GM18873 (cell line): ENCODE measurements at regions not wholly inside any gene's neighbourhood (a gene's known extent, or its start where the extent isn't known, plus 50 kb on each side); places are given as distances from the start of the nearest gene placed in this dataset.

Experiments
- ATAC-seq: cut with Tn5 transposase; IDR thresholded peaks from one replicate; pipeline ENCODE4 v1.9.1; 2021; ENCODE audit warnings: mild to moderate bottlenecking, moderate library complexity, moderate number of reproducible peaks; ENCODE audit not compliant: unreplicated experiment, low FRiP score

GRCh38 chr5:39484673-39485072 is 59.9 kb upstream of the DAB2 start:
- ATAC-seq: no peak

GRCh38 chr5:39482098-39482497 is 57.3 kb upstream of the DAB2 start:
- no peak for ATAC-seq

DNA sequence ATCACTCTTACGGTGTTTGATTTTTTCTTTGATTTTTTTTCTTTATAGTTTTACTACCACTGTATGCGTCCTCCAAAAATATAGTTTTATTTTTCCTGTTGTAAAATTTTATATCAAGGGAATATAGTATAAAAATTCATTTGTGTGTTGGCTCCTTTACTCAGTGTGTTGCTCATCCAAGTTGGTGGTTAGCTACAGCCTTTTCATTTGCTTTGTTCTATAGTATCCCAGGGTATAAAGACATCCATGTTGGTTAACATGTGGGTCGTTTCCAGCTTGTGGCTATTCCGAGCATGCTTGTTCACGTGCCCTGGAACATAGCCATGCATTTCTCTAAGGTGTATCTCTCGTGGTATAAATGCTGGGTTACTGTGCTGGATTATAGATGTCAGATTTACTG is 54.8 kb upstream of the DAB2 start:
- ATAC-seq: no peak

- no peak for ATAC-seq
Observed at GRCh38 chr5:39478863-39479262, 54.1 kb upstream of the DAB2 start.

DNA sequence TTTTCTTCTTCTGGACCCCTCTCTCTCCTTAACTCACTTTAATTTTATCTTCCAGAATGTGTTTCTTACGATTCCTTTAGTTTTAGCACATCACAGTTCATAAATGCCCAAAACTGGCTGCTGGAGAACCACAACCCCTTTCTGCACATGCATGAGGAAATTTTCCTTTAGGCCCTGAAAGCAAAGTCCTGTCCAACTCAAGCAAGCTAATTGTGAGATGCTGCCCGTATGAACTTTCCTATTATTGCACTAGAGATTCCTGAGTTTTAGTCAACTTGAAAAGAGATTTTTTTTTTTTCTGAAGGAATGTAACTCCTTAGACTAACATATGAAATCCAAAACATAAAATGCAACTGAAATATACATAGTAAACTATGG is 52.1 kb upstream of the DAB2 start:
- no peak for ATAC-seq

- ATAC-seq: no peak
Observed at GRCh38 chr5:39475881-39476842, 51.4 kb upstream of the DAB2 start.

- no peak for ATAC-seq
Observed at GRCh38 chr5:39475159-39475571, 50.4 kb upstream of the DAB2 start.
